HepG2 (cell line): ENCODE measurements at regions not wholly inside any gene's neighbourhood (a gene's known extent, or its start where the extent isn't known, plus 50 kb on each side); places are given as distances from the start of the nearest gene placed in this dataset.

Source experiments
- BCL6 ChIP-seq: IDR thresholded peaks from 2 replicates; pipeline ENCODE4 v1.6.1; 2016; ENCODE audit warnings: missing genetic modification reagents, missing compliant biosample characterization
- EP300 ChIP-seq, 3 experiments: sonication (generic) in 1 of 3; formaldehyde crosslinking in 1 of 3; IDR thresholded peaks; 2 replicates each; pipeline versions ENCODE4 v1.5.1 to v1.6.1; 2011 to 2020; ENCODE audit warnings: low read depth in 2 of 3, low read length in 2 of 3, borderline replicate concordance in 1 of 3, improper control_type of control experiment in 1 of 3, mild to moderate bottlenecking in 1 of 3, missing genetic modification reagents in 1 of 3, moderate library complexity in 1 of 3
- FOXA1 ChIP-seq, 2 experiments: fragments of 450-650 bp in 1 of 2; sonication (generic) in 1 of 2; formaldehyde crosslinking in 1 of 2; IDR thresholded peaks; 2 replicates each; pipeline versions ENCODE4 v1.4.0 to v1.6.1; 2016 to 2020; ENCODE audit warnings: missing genetic modification reagents in 1 of 2
- HDAC2 ChIP-seq: sonication (generic); formaldehyde crosslinking; IDR thresholded peaks from 2 replicates; pipeline ENCODE4 v1.4.0; 2020; ENCODE audit warnings: missing genetic modification reagents
- KDM2A ChIP-seq: sonication (generic); formaldehyde crosslinking; IDR thresholded peaks from 2 replicates; pipeline ENCODE4 v1.4.0; 2020; ENCODE audit warnings: low read depth, missing genetic modification reagents, borderline replicate concordance
- MAFK ChIP-seq, 2 experiments: IDR thresholded peaks in 1 of 2; conservative IDR thresholded peaks in 1 of 2; 2 replicates each; pipeline ENCODE4 v1.6.1; 2011; ENCODE audit warnings: improper control_type of control experiment in 2 of 2, low read length in 2 of 2
- MIXL1 ChIP-seq: IDR thresholded peaks from 2 replicates; pipeline ENCODE4 v1.6.1; 2016
- NFIC ChIP-seq: IDR thresholded peaks from 2 replicates; pipeline ENCODE4 v1.6.1; 2012; ENCODE audit warnings: mild to moderate bottlenecking, low read length, inconsistent platforms
- RERE ChIP-seq: IDR thresholded peaks from 2 replicates; pipeline ENCODE4 v1.6.1; 2016; ENCODE audit warnings: low read depth, missing genetic modification reagents, missing compliant biosample characterization
- SALL2 ChIP-seq: sonication (generic); formaldehyde crosslinking; IDR thresholded peaks from 2 replicates; pipeline ENCODE4 v1.8.1; 2023; ENCODE audit warnings: mild to moderate bottlenecking, missing genetic modification reagents, inconsistent platforms
- SAP130 ChIP-seq: IDR thresholded peaks from 2 replicates; pipeline ENCODE4 v1.6.1; 2016; ENCODE audit warnings: low read depth
- ZNF652 ChIP-seq: IDR thresholded peaks from 2 replicates; pipeline ENCODE4 v1.6.1; 2016; ENCODE audit warnings: low read depth, borderline replicate concordance
- TF ChIP-seq, protein P1 (sequence below): sonication (generic); formaldehyde crosslinking; IDR thresholded peaks from 2 replicates; pipeline ENCODE4 v1.5.1; 2020; ENCODE audit warnings: missing genetic modification reagents, mild to moderate bottlenecking, borderline replicate concordance
- TF ChIP-seq, protein P2 (sequence below): fragments of 450-650 bp; IDR thresholded peaks from 2 replicates; pipeline ENCODE4 v1.6.1; 2017
- TF ChIP-seq, protein P3 (sequence below): IDR thresholded peaks from 2 replicates; pipeline ENCODE4 v1.4.0; 2020; ENCODE audit warnings: mild to moderate bottlenecking, missing genetic modification reagents

DNA sequence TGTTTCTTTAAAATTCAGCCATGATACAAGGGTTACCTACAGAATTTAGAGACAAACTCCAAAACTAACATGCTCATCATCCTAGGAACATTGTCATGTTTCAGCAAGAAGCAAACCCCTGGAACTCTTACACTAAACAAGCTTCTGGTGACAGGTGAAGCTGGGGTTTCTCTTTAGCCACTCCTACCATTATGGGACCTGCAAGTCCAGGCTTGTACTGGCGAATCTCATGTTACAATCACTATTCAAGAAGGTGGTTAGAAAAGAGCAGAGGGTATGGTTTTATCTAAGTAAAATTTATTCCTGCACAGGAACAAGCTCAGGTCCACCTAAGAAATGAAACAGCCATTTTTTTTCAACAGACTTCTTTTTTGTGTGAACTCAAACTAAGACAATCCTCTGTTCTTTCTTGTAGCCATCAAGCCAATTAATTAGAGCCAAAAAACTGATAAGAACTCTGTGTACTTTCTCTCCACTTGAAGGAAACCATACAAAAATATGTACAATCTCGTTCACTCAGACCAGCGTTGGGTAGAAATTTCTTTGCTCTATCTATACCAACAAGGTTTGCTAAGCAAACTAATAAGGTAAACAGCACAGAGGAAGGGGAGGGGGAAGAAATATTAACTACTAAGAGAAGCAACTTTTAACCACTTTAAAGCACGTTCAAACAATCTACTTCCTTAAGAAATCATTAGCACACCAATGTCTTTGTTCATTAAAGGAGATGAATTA, 63.3 kb upstream of the NEDD4L start (continued):
- peak; percentile 16; the same call in 1 of the 2 replicates for TF ChIP-seq SAP130 (CRISPR knock-in tag)
- no peak for TF ChIP-seq FOXA1 (IDR thresholded peaks at IDR 0.05)
- peak; percentile 71 for TF ChIP-seq FOXA1 (CRISPR knock-in tag; IDR thresholded peaks at IDR 0.05)
- no peak for TF ChIP-seq MAFK (conservative IDR thresholded peaks at IDR 0.05 in 1 of 2, IDR thresholded peaks at IDR 0.05 in 1 of 2; ENCODE audit: low read length in 2 of 2)
- TF ChIP-seq KDM2A (CRISPR knock-in tag) = no peak
- TF ChIP-seq RERE (CRISPR knock-in tag) = 0 out of 2 replicates have a peak, but pooled peaks have one; percentile 26
- TF ChIP-seq BCL6 = peak; percentile 50
- TF ChIP-seq, protein P1, sequence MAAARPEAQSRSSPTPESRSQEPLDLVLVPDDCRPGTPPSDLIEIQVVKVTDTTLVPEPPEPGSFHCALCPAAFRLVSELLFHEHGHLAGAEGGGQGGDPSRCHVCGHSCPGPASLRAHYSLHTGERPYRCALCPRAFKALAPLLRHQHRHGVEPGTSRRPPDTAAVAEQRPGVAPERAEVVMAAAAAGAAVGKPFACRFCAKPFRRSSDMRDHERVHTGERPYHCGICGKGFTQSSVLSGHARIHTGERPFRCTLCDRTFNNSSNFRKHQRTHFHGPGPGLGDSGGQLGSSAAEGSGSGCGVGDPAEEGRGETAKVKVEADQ (CRISPR knock-in tag) = no peak
- no peak for TF ChIP-seq SALL2 (CRISPR knock-in tag)
- TF ChIP-seq, protein P2, sequence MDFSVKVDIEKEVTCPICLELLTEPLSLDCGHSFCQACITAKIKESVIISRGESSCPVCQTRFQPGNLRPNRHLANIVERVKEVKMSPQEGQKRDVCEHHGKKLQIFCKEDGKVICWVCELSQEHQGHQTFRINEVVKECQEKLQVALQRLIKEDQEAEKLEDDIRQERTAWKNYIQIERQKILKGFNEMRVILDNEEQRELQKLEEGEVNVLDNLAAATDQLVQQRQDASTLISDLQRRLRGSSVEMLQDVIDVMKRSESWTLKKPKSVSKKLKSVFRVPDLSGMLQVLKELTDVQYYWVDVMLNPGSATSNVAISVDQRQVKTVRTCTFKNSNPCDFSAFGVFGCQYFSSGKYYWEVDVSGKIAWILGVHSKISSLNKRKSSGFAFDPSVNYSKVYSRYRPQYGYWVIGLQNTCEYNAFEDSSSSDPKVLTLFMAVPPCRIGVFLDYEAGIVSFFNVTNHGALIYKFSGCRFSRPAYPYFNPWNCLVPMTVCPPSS = no peak
- peak; percentile 56; the same call in 1 of the 2 replicates for TF ChIP-seq NFIC
- TF ChIP-seq, protein P3, sequence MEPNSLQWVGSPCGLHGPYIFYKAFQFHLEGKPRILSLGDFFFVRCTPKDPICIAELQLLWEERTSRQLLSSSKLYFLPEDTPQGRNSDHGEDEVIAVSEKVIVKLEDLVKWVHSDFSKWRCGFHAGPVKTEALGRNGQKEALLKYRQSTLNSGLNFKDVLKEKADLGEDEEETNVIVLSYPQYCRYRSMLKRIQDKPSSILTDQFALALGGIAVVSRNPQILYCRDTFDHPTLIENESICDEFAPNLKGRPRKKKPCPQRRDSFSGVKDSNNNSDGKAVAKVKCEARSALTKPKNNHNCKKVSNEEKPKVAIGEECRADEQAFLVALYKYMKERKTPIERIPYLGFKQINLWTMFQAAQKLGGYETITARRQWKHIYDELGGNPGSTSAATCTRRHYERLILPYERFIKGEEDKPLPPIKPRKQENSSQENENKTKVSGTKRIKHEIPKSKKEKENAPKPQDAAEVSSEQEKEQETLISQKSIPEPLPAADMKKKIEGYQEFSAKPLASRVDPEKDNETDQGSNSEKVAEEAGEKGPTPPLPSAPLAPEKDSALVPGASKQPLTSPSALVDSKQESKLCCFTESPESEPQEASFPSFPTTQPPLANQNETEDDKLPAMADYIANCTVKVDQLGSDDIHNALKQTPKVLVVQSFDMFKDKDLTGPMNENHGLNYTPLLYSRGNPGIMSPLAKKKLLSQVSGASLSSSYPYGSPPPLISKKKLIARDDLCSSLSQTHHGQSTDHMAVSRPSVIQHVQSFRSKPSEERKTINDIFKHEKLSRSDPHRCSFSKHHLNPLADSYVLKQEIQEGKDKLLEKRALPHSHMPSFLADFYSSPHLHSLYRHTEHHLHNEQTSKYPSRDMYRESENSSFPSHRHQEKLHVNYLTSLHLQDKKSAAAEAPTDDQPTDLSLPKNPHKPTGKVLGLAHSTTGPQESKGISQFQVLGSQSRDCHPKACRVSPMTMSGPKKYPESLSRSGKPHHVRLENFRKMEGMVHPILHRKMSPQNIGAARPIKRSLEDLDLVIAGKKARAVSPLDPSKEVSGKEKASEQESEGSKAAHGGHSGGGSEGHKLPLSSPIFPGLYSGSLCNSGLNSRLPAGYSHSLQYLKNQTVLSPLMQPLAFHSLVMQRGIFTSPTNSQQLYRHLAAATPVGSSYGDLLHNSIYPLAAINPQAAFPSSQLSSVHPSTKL = 0 out of 2 replicates have a peak, but pooled peaks have one; percentile 20
- peak in 1 of 2 experiments; percentile 47; a peak in 2 of 4 replicates for TF ChIP-seq EP300 (IDR thresholded peaks at IDR 0.05; ENCODE audit: low read depth in 2 of 2, low read length in 2 of 2)
- TF ChIP-seq EP300 (CRISPR knock-in tag; IDR thresholded peaks at IDR 0.05; ENCODE audit: borderline replicate concordance) = no peak
- TF ChIP-seq ZNF652 (CRISPR knock-in tag) = peak; percentile 37; the same call in 1 of the 2 replicates
- no peak for TF ChIP-seq HDAC2
- 0 out of 2 replicates have a peak, but pooled peaks have one; percentile 41 for TF ChIP-seq MIXL1 (CRISPR knock-in tag)
